RWPE2 (cell line): ENCODE measurements at regions not wholly inside any gene's neighbourhood (a gene's known extent, or its start where the extent isn't known, plus 50 kb on each side); places are given as distances from the start of the nearest gene placed in this dataset.

Source experiments
- ATAC-seq: fragments of 200-7000 bp; cut with Tn5 transposase; 3 replicates; pipeline ENCODE4 v1.9.1; 2021; ENCODE audit warnings: low read depth
- DNase-seq: peaks from one replicate; pipeline ENCODE4 v3.0.0-alpha.2; 2020; ENCODE audit warnings: low spot score
- H3K27ac ChIP-seq: fragments of 450-650 bp; 2 replicates; pipeline ENCODE4 v1.5.1; 2017; ENCODE audit warnings: mild to moderate bottlenecking; ENCODE audit not compliant: poor library complexity, severe bottlenecking
- H3K27me3 ChIP-seq: fragments of 250-450 bp; sonication (Bioruptor Pico); 2 replicates; pipeline ENCODE4 v1.5.1; 2021; ENCODE audit warnings: mild to moderate bottlenecking, moderate library complexity; ENCODE audit not compliant: insufficient read depth, poor library complexity, severe bottlenecking
- H3K36me3 ChIP-seq: fragments of 250-450 bp; sonication (Bioruptor Pico); 2 replicates; pipeline ENCODE4 v1.5.1; 2020; ENCODE audit warnings: low read depth, mild to moderate bottlenecking, moderate library complexity
- H3K4me1 ChIP-seq: fragments of 250-450 bp; sonication (Bioruptor Pico); 2 replicates; pipeline ENCODE4 v1.5.1; 2021; ENCODE audit warnings: mild to moderate bottlenecking, moderate library complexity; ENCODE audit not compliant: insufficient read depth, poor library complexity, severe bottlenecking
- H3K4me3 ChIP-seq: fragments of 250-450 bp; sonication (Bioruptor Pico); 2 replicates; pipeline ENCODE4 v1.5.1; 2021; ENCODE audit warnings: mild to moderate bottlenecking, moderate library complexity; ENCODE audit not compliant: severe bottlenecking
- H3K9me3 ChIP-seq: fragments of 250-450 bp; sonication (Bioruptor Pico); 2 replicates; pipeline ENCODE4 v1.5.1; 2021; ENCODE audit warnings: mild to moderate bottlenecking, moderate library complexity; ENCODE audit not compliant: severe bottlenecking
- CTCF ChIP-seq: fragments of 450-650 bp; IDR thresholded peaks from one replicate; pipeline ENCODE4 v1.5.1; 2017; ENCODE audit warnings: mild to moderate bottlenecking, moderate library complexity; ENCODE audit not compliant: poor library complexity, severe bottlenecking

GRCh38 chr1:22231068-22231593 lies 88.2 kb upstream of the WNT4 start:
- no peak overlapping the region for H3K4me3 ChIP-seq
- no peak overlapping the region for H3K27ac ChIP-seq
- H3K4me1 ChIP-seq = peaks cover 23% of the 10 kb centered on the region
- no peak for TF ChIP-seq CTCF
- H3K27me3 ChIP-seq = no peaks in the 10 kb centered on the region
- H3K36me3 ChIP-seq = no peaks in the 10 kb centered on the region
- no peak for ATAC-seq
- no peaks in the 10 kb centered on the region for H3K9me3 ChIP-seq
- DNase-seq = no peak

- no peak for DNase-seq
- Histone ChIP-seq H3K9me3 (no peaks in the 10 kb centered on the region), H3K36me3 (no peaks in the 10 kb centered on the region), H3K27ac (no peak overlapping the region), H3K4me1 (peaks cover 23% of the 10 kb centered on the region), H3K27me3 (no peaks in the 10 kb centered on the region), H3K4me3 (no peak overlapping the region)
- ATAC-seq = no peak
- TF ChIP-seq CTCF = no peak
Observed at GRCh38 chr1:22231995-22232690, 89.2 kb upstream of the WNT4 start.

- no peak overlapping the region for H3K4me3 ChIP-seq
- no peak overlapping the region for H3K27ac ChIP-seq
- DNase-seq = no peak
- H3K4me1 ChIP-seq = peaks cover 23% of the 10 kb centered on the region
- ATAC-seq = no peak
- H3K36me3 ChIP-seq = no peaks in the 10 kb centered on the region
- no peaks in the 10 kb centered on the region for H3K9me3 ChIP-seq
- no peaks in the 10 kb centered on the region for H3K27me3 ChIP-seq
- no peak for TF ChIP-seq CTCF
Observed at GRCh38 chr1:22233222-22233621, 90.3 kb upstream of the WNT4 start.

- ATAC-seq (no peak), DNase-seq (no peak)
- H3K4me3 ChIP-seq = no peak overlapping the region
- TF ChIP-seq CTCF = no peak
- H3K9me3 ChIP-seq = no peaks in the 10 kb centered on the region
- H3K4me1 ChIP-seq = peaks cover 14% of the 10 kb centered on the region
- no peaks in the 10 kb centered on the region for H3K36me3 ChIP-seq
- H3K27me3 ChIP-seq = no peaks in the 10 kb centered on the region
- H3K27ac ChIP-seq = no peak overlapping the region
Observed at GRCh38 chr1:22234476-22235030, 91.7 kb upstream of the WNT4 start.

- Histone ChIP-seq H3K4me3 (no peak overlapping the region), H3K4me1 (peaks cover 5% of the 10 kb centered on the region), H3K9me3 (no peaks in the 10 kb centered on the region), H3K27ac (no peak overlapping the region), H3K36me3 (no peaks in the 10 kb centered on the region), H3K27me3 (no peaks in the 10 kb centered on the region)
- no peak for TF ChIP-seq CTCF
- ATAC-seq (no peak), DNase-seq (no peak)
Observed at GRCh38 chr1:22236166-22236565, 93.3 kb upstream of the WNT4 start.
